C4-2B (cell line): ENCODE measurements at regions not wholly inside any gene's neighbourhood (a gene's known extent, or its start where the extent isn't known, plus 50 kb on each side); places are given as distances from the start of the nearest gene placed in this dataset.

Experiments
- ZFX ChIP-seq: fragments of 450-650 bp; IDR thresholded peaks from 2 replicates; pipeline ENCODE4 v1.6.1; 2017
- TF ChIP-seq, protein P1 (sequence below): fragments of 450-650 bp; conservative IDR thresholded peaks from 2 replicates; pipeline ENCODE4 v1.5.1; 2017; ENCODE audit warnings: mild to moderate bottlenecking

DNA sequence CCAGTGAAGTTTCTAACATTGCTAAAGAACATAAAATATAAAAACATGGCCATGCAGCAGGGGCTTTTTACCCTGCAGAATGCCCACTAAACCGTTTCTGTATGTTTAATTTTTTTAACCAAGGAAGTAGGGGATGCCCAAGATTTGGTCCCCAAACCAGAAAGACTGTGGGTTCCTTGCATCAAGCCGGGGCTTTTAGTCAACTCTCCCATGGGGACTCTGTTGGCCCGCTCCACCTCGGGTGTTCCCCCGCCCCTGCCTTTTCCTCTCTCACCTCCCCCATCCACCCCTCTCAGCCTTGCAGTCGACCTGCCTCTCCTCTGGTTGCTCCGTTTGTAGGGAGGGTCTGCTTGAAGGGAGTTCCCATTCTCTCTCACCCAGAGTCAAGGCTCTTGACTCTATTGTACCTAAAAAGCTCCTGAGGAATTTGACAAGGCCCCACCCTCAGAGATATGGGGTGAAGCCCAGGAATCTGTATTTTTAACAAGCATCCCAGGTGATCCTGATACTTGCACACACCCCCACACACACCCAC lies 117.5 kb downstream of the TOMM20 start:
- TF ChIP-seq, protein P1, sequence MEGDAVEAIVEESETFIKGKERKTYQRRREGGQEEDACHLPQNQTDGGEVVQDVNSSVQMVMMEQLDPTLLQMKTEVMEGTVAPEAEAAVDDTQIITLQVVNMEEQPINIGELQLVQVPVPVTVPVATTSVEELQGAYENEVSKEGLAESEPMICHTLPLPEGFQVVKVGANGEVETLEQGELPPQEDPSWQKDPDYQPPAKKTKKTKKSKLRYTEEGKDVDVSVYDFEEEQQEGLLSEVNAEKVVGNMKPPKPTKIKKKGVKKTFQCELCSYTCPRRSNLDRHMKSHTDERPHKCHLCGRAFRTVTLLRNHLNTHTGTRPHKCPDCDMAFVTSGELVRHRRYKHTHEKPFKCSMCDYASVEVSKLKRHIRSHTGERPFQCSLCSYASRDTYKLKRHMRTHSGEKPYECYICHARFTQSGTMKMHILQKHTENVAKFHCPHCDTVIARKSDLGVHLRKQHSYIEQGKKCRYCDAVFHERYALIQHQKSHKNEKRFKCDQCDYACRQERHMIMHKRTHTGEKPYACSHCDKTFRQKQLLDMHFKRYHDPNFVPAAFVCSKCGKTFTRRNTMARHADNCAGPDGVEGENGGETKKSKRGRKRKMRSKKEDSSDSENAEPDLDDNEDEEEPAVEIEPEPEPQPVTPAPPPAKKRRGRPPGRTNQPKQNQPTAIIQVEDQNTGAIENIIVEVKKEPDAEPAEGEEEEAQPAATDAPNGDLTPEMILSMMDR, result no peak
- TF ChIP-seq ZFX, result no peak
